DMS114 treated with DMSO at 0.1 percent for 48 hours (cell line): ENCODE measurements at regions not wholly inside any gene's neighbourhood (a gene's known extent, or its start where the extent isn't known, plus 50 kb on each side); places are given as distances from the start of the nearest gene placed in this dataset.
"Not testable (repeated sequence)": the region's sequence is repeated elsewhere in the genome, so short reads cannot be mapped to it uniquely, and the experiment has no call there.

Experiments
- DNase-seq: peaks from one replicate; lab custom pipeline; 2025; ENCODE audit not compliant: unreplicated experiment; lab: John Stamatoyannopoulos, UW

- DNase-seq, result no peak
Observed at GRCh38 chr18:27311114-27311513, 126.0 kb upstream of the CHST9 start.

GRCh38 chr18:27301615-27302378, 116.7 kb upstream of the CHST9 start:
- DNase-seq, result no peak

GRCh38 chr18:27298214-27298804, 113.2 kb upstream of the CHST9 start:
- DNase-seq, result peak; percentile 19

- not testable (repeated sequence) for DNase-seq
Observed at GRCh38 chr18:27285973-27286562, 101.0 kb upstream of the CHST9 start.

- DNase-seq, result no peak
Observed at GRCh38 chr18:27278131-27278530, 93.0 kb upstream of the CHST9 start.

GRCh38 chr18:27277554-27277953, 92.4 kb upstream of the CHST9 start:
- DNase-seq, result no peak

- DNase-seq, result no peak
Observed at GRCh38 chr18:27276886-27277285, 91.8 kb upstream of the CHST9 start.

- DNase-seq, result no peak
Observed at GRCh38 chr18:27276479-27276878, 91.4 kb upstream of the CHST9 start.

- no peak for DNase-seq
Observed at GRCh38 chr18:27274901-27275300, 89.8 kb upstream of the CHST9 start.

- DNase-seq, result no peak
Observed at GRCh38 chr18:27270508-27270907, 85.4 kb upstream of the CHST9 start.

GRCh38 chr18:27263369-27263768, 78.3 kb upstream of the CHST9 start:
- DNase-seq, result no peak

- no peak for DNase-seq
Observed at GRCh38 chr18:27261769-27262549, 76.9 kb upstream of the CHST9 start.

- DNase-seq, result no peak
Observed at GRCh38 chr18:27253571-27253970, 68.5 kb upstream of the CHST9 start.

- no peak for DNase-seq
Observed at GRCh38 chr18:27250471-27250870, 65.4 kb upstream of the CHST9 start.

GRCh38 chr18:27249933-27250332, 64.8 kb upstream of the CHST9 start:
- DNase-seq, result no peak

- no peak for DNase-seq
Observed at GRCh38 chr18:27244259-27244658, 59.2 kb upstream of the CHST9 start.

- DNase-seq, result no peak
Observed at GRCh38 chr18:27242392-27243047, 57.4 kb upstream of the CHST9 start.

GRCh38 chr18:27240383-27240782, 55.3 kb upstream of the CHST9 start:
- DNase-seq, result no peak

GRCh38 chr18:27239669-27240068, 54.6 kb upstream of the CHST9 start:
- DNase-seq, result no peak

- no peak for DNase-seq
Observed at GRCh38 chr18:27235218-27235870, 50.2 kb upstream of the CHST9 start.
